Spleen (tissue), 7 donors: ENCODE measurements at regions not wholly inside any gene's neighbourhood (a gene's known extent, or its start where the extent isn't known, plus 50 kb on each side); places are given as distances from the start of the nearest gene placed in this dataset.

Experiments
- POLR2A ChIP-seq, 3 donors: fragments of 450-650 bp; IDR thresholded peaks; one replicate each; pipeline ENCODE4 v1.5.1; 2017; ENCODE audit warnings: antibody characterized with exemption in 3 of 3, mild to moderate bottlenecking in 1 of 3
- POLR2AphosphoS5 ChIP-seq, 3 donors: sonication (generic); formaldehyde crosslinking; IDR thresholded peaks; one replicate each; pipeline ENCODE4 v1.5.1; 2017; ENCODE audit warnings: antibody characterized with exemption in 3 of 3
- TF ChIP-seq, protein P1 (sequence below), 11 experiments: fragments of 200-600 bp in 7 of 11; fragments of 450-650 bp in 4 of 11; sonication (generic) in 4 of 11; IDR thresholded peaks in 8 of 11; conservative IDR thresholded peaks in 3 of 11; 1 replicate in 7 of 11; 2 replicates in 4 of 11; pipeline versions ENCODE4 v1.4.0 to v1.8.0; 2016 to 2021; ENCODE audit warnings: antibody characterized with exemption in 11 of 11, inconsistent platforms in 4 of 11, mild to moderate bottlenecking in 1 of 11
- donor health status: DM: no; HTN: no; CAD: no; lungs with moderate emphysema.
- donor health status: DM: no; HTN: no; CAD: no.
- donor health status: DM: no; HTN: no; CAD: no.

DNA sequence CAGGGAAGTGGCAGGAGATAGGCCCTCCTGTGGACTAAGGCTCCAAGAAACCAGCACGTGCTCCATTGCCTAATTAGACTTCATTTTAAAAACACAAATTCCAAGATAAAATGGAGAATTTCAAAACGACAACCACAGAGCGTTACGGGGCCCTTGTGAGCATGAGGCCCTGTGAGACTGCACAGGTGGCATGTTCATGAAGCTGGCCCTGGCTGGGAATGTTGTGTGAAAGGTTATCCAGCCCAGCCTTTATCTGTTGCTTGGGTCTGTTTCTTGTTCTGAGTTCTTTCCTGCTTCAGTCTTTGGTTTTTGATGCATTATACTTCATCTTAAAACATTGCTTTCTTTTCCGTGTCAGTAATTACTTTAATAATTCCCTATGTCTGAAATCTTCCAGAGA, 99.0 kb downstream of the LACC1 start:
- TF ChIP-seq, protein P1, sequence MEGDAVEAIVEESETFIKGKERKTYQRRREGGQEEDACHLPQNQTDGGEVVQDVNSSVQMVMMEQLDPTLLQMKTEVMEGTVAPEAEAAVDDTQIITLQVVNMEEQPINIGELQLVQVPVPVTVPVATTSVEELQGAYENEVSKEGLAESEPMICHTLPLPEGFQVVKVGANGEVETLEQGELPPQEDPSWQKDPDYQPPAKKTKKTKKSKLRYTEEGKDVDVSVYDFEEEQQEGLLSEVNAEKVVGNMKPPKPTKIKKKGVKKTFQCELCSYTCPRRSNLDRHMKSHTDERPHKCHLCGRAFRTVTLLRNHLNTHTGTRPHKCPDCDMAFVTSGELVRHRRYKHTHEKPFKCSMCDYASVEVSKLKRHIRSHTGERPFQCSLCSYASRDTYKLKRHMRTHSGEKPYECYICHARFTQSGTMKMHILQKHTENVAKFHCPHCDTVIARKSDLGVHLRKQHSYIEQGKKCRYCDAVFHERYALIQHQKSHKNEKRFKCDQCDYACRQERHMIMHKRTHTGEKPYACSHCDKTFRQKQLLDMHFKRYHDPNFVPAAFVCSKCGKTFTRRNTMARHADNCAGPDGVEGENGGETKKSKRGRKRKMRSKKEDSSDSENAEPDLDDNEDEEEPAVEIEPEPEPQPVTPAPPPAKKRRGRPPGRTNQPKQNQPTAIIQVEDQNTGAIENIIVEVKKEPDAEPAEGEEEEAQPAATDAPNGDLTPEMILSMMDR (IDR thresholded peaks at IDR 0.05 in 8 of 11, conservative IDR thresholded peaks at IDR 0.05 in 3 of 11): no peak
- TF ChIP-seq POLR2AphosphoS5 (IDR thresholded peaks at IDR 0.05) (no peak), POLR2A (IDR thresholded peaks at IDR 0.05) (no peak)
